ENCODE measurements at regions not wholly inside any gene's neighbourhood (a gene's known extent, or its start where the extent isn't known, plus 50 kb on each side); places are given as distances from the start of the nearest gene placed in this dataset.

DNA sequence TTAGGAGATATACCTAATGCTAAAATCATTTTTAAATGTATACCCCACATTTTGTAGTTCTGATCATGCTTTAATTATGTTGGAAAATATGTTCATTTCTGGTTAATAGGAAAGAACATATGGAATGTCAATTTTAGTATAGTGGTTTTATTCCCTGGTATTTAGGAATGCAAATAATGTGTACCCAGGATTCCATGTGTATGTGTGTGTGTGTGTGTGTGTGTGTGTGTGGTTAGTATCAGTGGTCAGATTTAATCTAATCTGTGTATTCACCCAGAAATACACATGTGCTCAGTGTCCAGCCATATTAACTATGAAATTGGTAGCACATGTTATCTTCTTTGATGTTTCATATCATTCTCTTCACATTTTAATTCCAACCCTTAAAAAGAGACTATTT lies 233.5 kb upstream of the DCBLD2 start:
- Histone ChIP-seq H3K9me3 (ENCODE audit: control insufficient read depth, low read depth, low read length) (no peaks in the 10 kb centered on the region), H4K5ac (ENCODE audit: insufficient read length, low read depth, low read length) (no peak overlapping the region), H3K4ac (ENCODE audit: low read depth, low read length) (no peak overlapping the region), H3T11ph (ENCODE audit: low read length) (no peak overlapping the region), H2BK15ac (ENCODE audit: low read depth, low read length) (no peak overlapping the region), H3K18ac (ENCODE audit: insufficient read length, low read depth, low read length) (no peak overlapping the region), H2BK120ac (ENCODE audit: low read depth, low read length, poor library complexity, severe bottlenecking) (no peak overlapping the region), H3K23ac (ENCODE audit: insufficient read length, low read depth, low read length) (no peak overlapping the region), H2AK5ac (ENCODE audit: insufficient read length, low read length) (no peak overlapping the region), H3K14ac (ENCODE audit: insufficient read depth, low read length) (no peak overlapping the region), H2BK12ac (ENCODE audit: insufficient read length, low read depth, low read length) (no peak overlapping the region), H2BK5ac (ENCODE audit: insufficient read length, low read length) (no peak overlapping the region), H3K79me1 (ENCODE audit: insufficient read depth, low read depth, low read length, poor library complexity, severe bottlenecking) (no peaks in the 10 kb centered on the region), H2BK20ac (ENCODE audit: low read depth, low read length, poor library complexity, severe bottlenecking) (no peak overlapping the region), H3K79me2 (ENCODE audit: insufficient read depth, low read length) (no peaks in the 10 kb centered on the region), H4K91ac (ENCODE audit: insufficient read length, low read depth, low read length) (no peak overlapping the region), H3K9ac (ENCODE audit: extremely low read depth, insufficient read length, low read length) (no peak overlapping the region), H3K27ac (ENCODE audit: insufficient read length, low read depth, low read length) (no peak overlapping the region), H3K27me3 (ENCODE audit: insufficient read depth, low read length) (no peaks in the 10 kb centered on the region), H3K23me2 (ENCODE audit: insufficient read length, low read depth, low read length, poor library complexity, severe bottlenecking) (no peaks in the 10 kb centered on the region), H2AFZ (ENCODE audit: low read length) (no peak overlapping the region), H3K4me1 (ENCODE audit: insufficient read depth, low read length) (no peaks in the 10 kb centered on the region), H3K56ac (ENCODE audit: insufficient read length, low read depth, low read length) (no peak overlapping the region), H3K4me2 (ENCODE audit: insufficient read depth, insufficient read length, low read length) (no peak overlapping the region), H4K20me1 (ENCODE audit: control insufficient read depth, insufficient read depth, insufficient read length) (no peaks in the 10 kb centered on the region), H4K8ac (replicated peaks; ENCODE audit: insufficient read length, low read depth, low read length) (no peak overlapping the region)
- Mint-ChIP-seq H3K36me3 (ENCODE audit: insufficient read depth in 1 of 3, low read depth in 3 of 3) (peaks cover 0 to 6% (median 0%) of the 10 kb centered on the region in 3 experiments; a peak in 3 of 7 replicates), H3K27me3 (ENCODE audit: low read depth) (peaks cover 2% of the 10 kb centered on the region; the same call in 1 of the 2 replicates), H3K4me3 (no peak overlapping the region), H3K27ac (no peak overlapping the region), H3K9me3 (peaks cover 16 to 17% of the 10 kb centered on the region in 2 experiments), H3K4me1 (no peaks in the 10 kb centered on the region)
- TF ChIP-seq, protein P1, sequence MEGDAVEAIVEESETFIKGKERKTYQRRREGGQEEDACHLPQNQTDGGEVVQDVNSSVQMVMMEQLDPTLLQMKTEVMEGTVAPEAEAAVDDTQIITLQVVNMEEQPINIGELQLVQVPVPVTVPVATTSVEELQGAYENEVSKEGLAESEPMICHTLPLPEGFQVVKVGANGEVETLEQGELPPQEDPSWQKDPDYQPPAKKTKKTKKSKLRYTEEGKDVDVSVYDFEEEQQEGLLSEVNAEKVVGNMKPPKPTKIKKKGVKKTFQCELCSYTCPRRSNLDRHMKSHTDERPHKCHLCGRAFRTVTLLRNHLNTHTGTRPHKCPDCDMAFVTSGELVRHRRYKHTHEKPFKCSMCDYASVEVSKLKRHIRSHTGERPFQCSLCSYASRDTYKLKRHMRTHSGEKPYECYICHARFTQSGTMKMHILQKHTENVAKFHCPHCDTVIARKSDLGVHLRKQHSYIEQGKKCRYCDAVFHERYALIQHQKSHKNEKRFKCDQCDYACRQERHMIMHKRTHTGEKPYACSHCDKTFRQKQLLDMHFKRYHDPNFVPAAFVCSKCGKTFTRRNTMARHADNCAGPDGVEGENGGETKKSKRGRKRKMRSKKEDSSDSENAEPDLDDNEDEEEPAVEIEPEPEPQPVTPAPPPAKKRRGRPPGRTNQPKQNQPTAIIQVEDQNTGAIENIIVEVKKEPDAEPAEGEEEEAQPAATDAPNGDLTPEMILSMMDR (conservative IDR thresholded peaks at IDR 0.05): no peak
- DNase-seq: no peak
